ENCODE measurements at regions not wholly inside any gene's neighbourhood (a gene's known extent, or its start where the extent isn't known, plus 50 kb on each side); places are given as distances from the start of the nearest gene placed in this dataset.

- no peak for TF ChIP-seq CTCF (IDR thresholded peaks at IDR 0.05)
- no peak for TF ChIP-seq EP300 (IDR thresholded peaks at IDR 0.05)
Observed at GRCh38 chr7:35993113-35993512, 159.9 kb upstream of the EEPD1 start.

All from stomach (tissue), 4 donors.